Sigmoid colon (tissue), 3 donors: ENCODE measurements at regions not wholly inside any gene's neighbourhood (a gene's known extent, or its start where the extent isn't known, plus 50 kb on each side); places are given as distances from the start of the nearest gene placed in this dataset.

Experiments used
- POLR2A ChIP-seq, 2 donors: fragments of 450-650 bp; IDR thresholded peaks; one replicate each; pipeline ENCODE4 v1.6.1; 2016; ENCODE audit warnings: antibody characterized with exemption in 2 of 2, mild to moderate bottlenecking in 2 of 2, moderate library complexity in 2 of 2
- TF ChIP-seq, protein P1 (sequence below), 4 experiments: fragments of 450-650 bp in 3 of 4; fragments of 200-600 bp in 1 of 4; IDR thresholded peaks; one replicate each; pipeline ENCODE4 v1.5.1; 2016 to 2019; ENCODE audit warnings: antibody characterized with exemption in 4 of 4, mild to moderate bottlenecking in 3 of 4, moderate library complexity in 2 of 4

DNA sequence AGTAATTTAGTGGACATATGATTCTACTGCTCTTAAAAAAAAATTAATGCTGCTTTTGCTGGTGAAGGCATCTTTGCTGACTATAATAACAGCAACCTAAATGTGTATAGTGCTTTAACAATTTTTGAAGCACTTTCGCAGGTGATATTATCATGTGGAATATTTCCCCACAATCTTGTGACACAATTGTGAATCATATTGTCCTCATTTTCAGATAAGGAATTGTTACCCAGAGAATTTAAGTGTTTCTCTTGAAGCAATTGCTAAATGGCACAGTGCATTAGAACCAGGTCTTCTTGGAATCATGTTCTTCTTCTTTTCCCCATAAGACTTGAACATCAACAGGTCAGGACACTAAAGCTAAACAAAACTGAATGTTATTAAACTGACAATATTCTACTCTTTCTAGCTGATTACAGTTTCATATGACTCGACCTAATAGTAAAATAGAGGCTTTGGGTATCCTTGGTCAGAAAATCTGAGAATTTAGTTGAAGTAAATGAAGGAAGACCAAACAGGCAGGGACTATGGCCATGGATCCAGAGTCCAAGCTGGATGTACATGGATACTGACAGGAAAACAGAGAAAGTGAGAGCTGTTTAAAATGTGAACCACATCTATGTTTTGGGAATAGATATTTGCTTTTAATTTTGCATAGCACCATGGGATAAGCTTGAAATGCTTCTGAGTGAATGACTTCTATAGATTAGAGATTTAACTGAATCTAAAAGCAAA lies 121.8 kb upstream of the SLC35B3 start:
- no peak for TF ChIP-seq POLR2A (IDR thresholded peaks at IDR 0.05)
- TF ChIP-seq, protein P1, sequence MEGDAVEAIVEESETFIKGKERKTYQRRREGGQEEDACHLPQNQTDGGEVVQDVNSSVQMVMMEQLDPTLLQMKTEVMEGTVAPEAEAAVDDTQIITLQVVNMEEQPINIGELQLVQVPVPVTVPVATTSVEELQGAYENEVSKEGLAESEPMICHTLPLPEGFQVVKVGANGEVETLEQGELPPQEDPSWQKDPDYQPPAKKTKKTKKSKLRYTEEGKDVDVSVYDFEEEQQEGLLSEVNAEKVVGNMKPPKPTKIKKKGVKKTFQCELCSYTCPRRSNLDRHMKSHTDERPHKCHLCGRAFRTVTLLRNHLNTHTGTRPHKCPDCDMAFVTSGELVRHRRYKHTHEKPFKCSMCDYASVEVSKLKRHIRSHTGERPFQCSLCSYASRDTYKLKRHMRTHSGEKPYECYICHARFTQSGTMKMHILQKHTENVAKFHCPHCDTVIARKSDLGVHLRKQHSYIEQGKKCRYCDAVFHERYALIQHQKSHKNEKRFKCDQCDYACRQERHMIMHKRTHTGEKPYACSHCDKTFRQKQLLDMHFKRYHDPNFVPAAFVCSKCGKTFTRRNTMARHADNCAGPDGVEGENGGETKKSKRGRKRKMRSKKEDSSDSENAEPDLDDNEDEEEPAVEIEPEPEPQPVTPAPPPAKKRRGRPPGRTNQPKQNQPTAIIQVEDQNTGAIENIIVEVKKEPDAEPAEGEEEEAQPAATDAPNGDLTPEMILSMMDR (IDR thresholded peaks at IDR 0.05) = no peak
